Nephron (organoid): ENCODE measurements at regions not wholly inside any gene's neighbourhood (a gene's known extent, or its start where the extent isn't known, plus 50 kb on each side); places are given as distances from the start of the nearest gene placed in this dataset.
A peak's percentile ranks its signal among the peaks of the same experiment; 100 is the strongest.

Experiments
- H3K27ac Mint-ChIP-seq, 3 experiments: 2 replicates each; pipeline ENCODE4 v1.8.0; 2020; ENCODE audit warnings: mixed read lengths in 3 of 3, mild to moderate bottlenecking in 2 of 3, moderate library complexity in 1 of 3
- H3K27me3 Mint-ChIP-seq: 2 replicates; pipeline ENCODE4 v1.8.0; 2021; ENCODE audit warnings: low read depth, mild to moderate bottlenecking, moderate library complexity, mixed read lengths
- H3K36me3 Mint-ChIP-seq: 2 replicates; pipeline ENCODE4 v1.8.0; 2020; ENCODE audit warnings: low read depth, mixed read lengths
- H3K4me1 Mint-ChIP-seq: 2 replicates; pipeline ENCODE4 v1.8.0; 2020; ENCODE audit warnings: mixed read lengths
- H3K4me3 Mint-ChIP-seq, 3 experiments: 2 replicates each; pipeline ENCODE4 v1.8.0; 2020; ENCODE audit warnings: mild to moderate bottlenecking in 3 of 3, mixed read lengths in 3 of 3, moderate library complexity in 2 of 3
- H3K9me3 Mint-ChIP-seq: 2 replicates; pipeline ENCODE4 v1.8.0; 2020; ENCODE audit warnings: mixed read lengths
- CTCF ChIP-seq, 3 experiments: fragments of 200-600 bp; sonication (generic); IDR thresholded peaks; one replicate each; pipeline ENCODE4 v1.5.0; 2021; ENCODE audit warnings: antibody characterized with exemption in 3 of 3; ENCODE audit not compliant: unreplicated experiment in 3 of 3

GRCh38 chr14:89032086-89032649 lies 207.7 kb downstream of the TTC8 start:
- no peak overlapping the region for H3K27ac Mint-ChIP-seq
- H3K9me3 Mint-ChIP-seq = no peaks in the 10 kb centered on the region
- TF ChIP-seq CTCF (IDR thresholded peaks at IDR 0.05; ENCODE audit: unreplicated experiment in 3 of 3) = no peak
- no peaks in the 10 kb centered on the region for H3K4me1 Mint-ChIP-seq
- no peak overlapping the region for H3K4me3 Mint-ChIP-seq
- H3K36me3 Mint-ChIP-seq = no peaks in the 10 kb centered on the region
- H3K27me3 Mint-ChIP-seq = peaks cover 43% of the 10 kb centered on the region

- Mint-ChIP-seq H3K9me3 (no peaks in the 10 kb centered on the region), H3K27ac (no peak overlapping the region), H3K27me3 (peaks cover 34% of the 10 kb centered on the region), H3K4me1 (no peaks in the 10 kb centered on the region), H3K4me3 (no peak overlapping the region), H3K36me3 (no peaks in the 10 kb centered on the region)
- no peak for TF ChIP-seq CTCF (IDR thresholded peaks at IDR 0.05; ENCODE audit: unreplicated experiment in 3 of 3)
Measured at GRCh38 chr14:89033756-89034155, 209.3 kb downstream of the TTC8 start.

GRCh38 chr14:89036371-89036770 lies 211.9 kb downstream of the TTC8 start:
- no peak for TF ChIP-seq CTCF (IDR thresholded peaks at IDR 0.05; ENCODE audit: unreplicated experiment in 3 of 3)
- peaks cover 13% of the 10 kb centered on the region for H3K4me1 Mint-ChIP-seq
- H3K4me3 Mint-ChIP-seq = no peak overlapping the region
- peaks cover 28% of the 10 kb centered on the region for H3K27me3 Mint-ChIP-seq
- no peaks in the 10 kb centered on the region for H3K36me3 Mint-ChIP-seq
- no peak overlapping the region for H3K27ac Mint-ChIP-seq
- peaks cover 2% of the 10 kb centered on the region for H3K9me3 Mint-ChIP-seq

GRCh38 chr14:89037065-89037464 lies 212.6 kb downstream of the TTC8 start:
- no peak for TF ChIP-seq CTCF (IDR thresholded peaks at IDR 0.05; ENCODE audit: unreplicated experiment in 3 of 3)
- no peaks in the 10 kb centered on the region for H3K36me3 Mint-ChIP-seq
- H3K27me3 Mint-ChIP-seq = peaks cover 28% of the 10 kb centered on the region
- no peak overlapping the region for H3K4me3 Mint-ChIP-seq
- H3K27ac Mint-ChIP-seq = no peak overlapping the region
- H3K4me1 Mint-ChIP-seq = peaks cover 15% of the 10 kb centered on the region
- peaks cover 3% of the 10 kb centered on the region for H3K9me3 Mint-ChIP-seq

- H3K27me3 Mint-ChIP-seq = peaks cover 24% of the 10 kb centered on the region
- H3K9me3 Mint-ChIP-seq = peaks cover 3% of the 10 kb centered on the region
- peaks cover 15% of the 10 kb centered on the region for H3K4me1 Mint-ChIP-seq
- no peaks in the 10 kb centered on the region for H3K36me3 Mint-ChIP-seq
- peak overlapping the region; percentile 91 to 92 (median 91) for H3K27ac Mint-ChIP-seq
- H3K4me3 Mint-ChIP-seq = peak overlapping the region; percentile 80 to 86 (median 84)
- TF ChIP-seq CTCF (IDR thresholded peaks at IDR 0.05; ENCODE audit: unreplicated experiment in 3 of 3) = no peak
Measured at GRCh38 chr14:89040080-89040459, 215.6 kb downstream of the TTC8 start.
